CD4-positive, alpha-beta memory T cell (primary cell): ENCODE measurements at regions not wholly inside any gene's neighbourhood (a gene's known extent, or its start where the extent isn't known, plus 50 kb on each side); places are given as distances from the start of the nearest gene placed in this dataset.

ENCODE experiments used
- CTCF ChIA-PET: fragments of 350-600 bp; sonication (Branson Sonifier 250); formaldehyde crosslinking; loops from one replicate; lab custom pipeline; 2021; ENCODE audit warnings: inconsistent platforms; ENCODE audit not compliant: partially characterized antibody; lab: Charles Lee
- POLR2A ChIA-PET: fragments of 350-600 bp; sonication (Branson Sonifier 250); formaldehyde crosslinking; loops from one replicate; lab custom pipeline; 2021; ENCODE audit not compliant: partially characterized antibody; lab: Charles Lee
- DNase-seq, 5 donors: peaks; one replicate each; pipeline versions ENCODE4 v3.0.0 to v3.0.0-alpha.2; 2020 to 2022; ENCODE audit warnings: mixed read lengths in 1 of 5
- H3K27ac ChIP-seq: one replicate; pipeline ENCODE4 v1.7.0; 2013; ENCODE audit warnings: low read depth, low read length
- H3K27me3 ChIP-seq: 2 replicates; pipeline ENCODE4 v1.7.0; 2013; ENCODE audit warnings: mild to moderate bottlenecking, low read length, moderate library complexity; ENCODE audit not compliant: insufficient read depth
- H3K36me3 ChIP-seq: 2 replicates; pipeline ENCODE4 v1.7.0; 2013; ENCODE audit warnings: mild to moderate bottlenecking, low read length, moderate library complexity; ENCODE audit not compliant: insufficient read depth
- H3K4me1 ChIP-seq: 2 replicates; pipeline ENCODE4 v1.7.0; 2013; ENCODE audit warnings: mild to moderate bottlenecking, low read length, moderate library complexity; ENCODE audit not compliant: insufficient read depth
- H3K4me3 ChIP-seq, 2 donors: one replicate each; pipeline ENCODE4 v1.7.0; 2013; ENCODE audit warnings: low read length in 2 of 2, mild to moderate bottlenecking in 1 of 2
- H3K9me3 ChIP-seq, 2 donors: one replicate each; pipeline ENCODE4 v1.7.0; 2013; ENCODE audit warnings: low read length in 2 of 2, control low read depth in 1 of 2; ENCODE audit not compliant: control insufficient read depth in 1 of 2
- H3K27ac Mint-ChIP-seq, 7 donors: one replicate each; pipeline ENCODE4 v1.8.0; 2020 to 2021; ENCODE audit warnings: mixed read lengths in 7 of 7, mild to moderate bottlenecking in 6 of 7, inconsistent platforms in 3 of 7, moderate library complexity in 3 of 7
- H3K27me3 Mint-ChIP-seq, 2 donors: one replicate each; pipeline ENCODE4 v1.8.0; 2020 to 2021; ENCODE audit warnings: mixed read lengths in 2 of 2
- H3K36me3 Mint-ChIP-seq, 2 donors: one replicate each; pipeline ENCODE4 v1.8.0; 2020 to 2021; ENCODE audit warnings: mixed read lengths in 2 of 2, inconsistent platforms in 1 of 2, mild to moderate bottlenecking in 1 of 2
- H3K4me1 Mint-ChIP-seq, 4 donors: one replicate each; pipeline ENCODE4 v1.8.0; 2020 to 2021; ENCODE audit warnings: mixed read lengths in 4 of 4, mild to moderate bottlenecking in 1 of 4
- H3K4me3 Mint-ChIP-seq, 8 donors: one replicate each; pipeline ENCODE4 v1.8.0; 2020 to 2021; ENCODE audit warnings: mixed read lengths in 8 of 8, mild to moderate bottlenecking in 7 of 8, moderate library complexity in 6 of 8, inconsistent platforms in 3 of 8
- H3K9me3 Mint-ChIP-seq, 8 donors: one replicate each; pipeline ENCODE4 v1.8.0; 2020 to 2021; ENCODE audit warnings: mixed read lengths in 8 of 8, mild to moderate bottlenecking in 5 of 8, inconsistent platforms in 3 of 8, moderate library complexity in 1 of 8
- intact Hi-C: fragments of 100-400 bp; cut with micrococcal nuclease; formaldehyde crosslinking; loops from one replicate; pipeline ENCODE4 v1.15.1; 2023

- Mint-ChIP-seq H3K4me1 (no peaks in the 10 kb centered on the region), H3K4me3 (no peak overlapping the region), H3K36me3 (no peaks in the 10 kb centered on the region), H3K9me3 (peaks cover 0 to 2% (median under 1%) of the 10 kb centered on the region in 8 donors), H3K27me3 (peaks cover 14 to 18% of the 10 kb centered on the region in 2 donors), H3K27ac (no peak overlapping the region)
- H3K9me3 ChIP-seq: no peaks in the 10 kb centered on the region
- DNase-seq: no peak
- H3K4me3 ChIP-seq: no peak overlapping the region
- H3K27ac ChIP-seq: no peak overlapping the region
- ChIA-PET POLR2A (no interaction called here), CTCF (no interaction called here)
- intact Hi-C loops: no loop called here
- H3K36me3 ChIP-seq: no peaks in the 10 kb centered on the region
- no peaks in the 10 kb centered on the region for H3K4me1 ChIP-seq
- no peaks in the 10 kb centered on the region for H3K27me3 ChIP-seq
Measured at GRCh38 chr5:10904862-10905432, 143.9 kb upstream of the DAP start.

GRCh38 chr5:10903786-10904560 lies 142.9 kb upstream of the DAP start:
- intact Hi-C loops: no loop called here
- H3K27ac Mint-ChIP-seq: no peak overlapping the region
- H3K36me3 Mint-ChIP-seq: no peaks in the 10 kb centered on the region
- H3K4me3 ChIP-seq: no peak overlapping the region
- peaks cover 0 to 2% (median under 1%) of the 10 kb centered on the region in 8 donors for H3K9me3 Mint-ChIP-seq
- no peak overlapping the region for H3K4me3 Mint-ChIP-seq
- no peak overlapping the region for H3K27ac ChIP-seq
- DNase-seq: no peak
- ChIA-PET POLR2A (no interaction called here), CTCF (no interaction called here)
- H3K27me3 ChIP-seq: no peaks in the 10 kb centered on the region
- H3K9me3 ChIP-seq: no peaks in the 10 kb centered on the region
- H3K27me3 Mint-ChIP-seq: peaks cover 14 to 18% of the 10 kb centered on the region in 2 donors
- H3K4me1 ChIP-seq: no peaks in the 10 kb centered on the region
- H3K4me1 Mint-ChIP-seq: no peaks in the 10 kb centered on the region
- H3K36me3 ChIP-seq: no peaks in the 10 kb centered on the region

- Mint-ChIP-seq H3K9me3 (peaks cover 0 to 4% (median 0%) of the 10 kb centered on the region in 8 donors), H3K4me3 (no peak overlapping the region), H3K36me3 (no peaks in the 10 kb centered on the region), H3K27ac (no peak overlapping the region), H3K27me3 (peaks cover 12 to 21% of the 10 kb centered on the region in 2 donors), H3K4me1 (no peaks in the 10 kb centered on the region)
- POLR2A ChIA-PET: no interaction called here
- H3K9me3 ChIP-seq: no peaks in the 10 kb centered on the region
- no peak overlapping the region for H3K27ac ChIP-seq
- CTCF ChIA-PET: no interaction called here
- no peak overlapping the region for H3K4me3 ChIP-seq
- H3K36me3 ChIP-seq: no peaks in the 10 kb centered on the region
- H3K27me3 ChIP-seq: no peaks in the 10 kb centered on the region
- intact Hi-C loops: no loop called here
- no peak for DNase-seq
- H3K4me1 ChIP-seq: no peaks in the 10 kb centered on the region
Measured at GRCh38 chr5:10902145-10902544, 141.1 kb upstream of the DAP start.

- Histone ChIP-seq H3K4me1 (no peaks in the 10 kb centered on the region), H3K9me3 (no peaks in the 10 kb centered on the region), H3K27me3 (no peaks in the 10 kb centered on the region), H3K4me3 (no peak overlapping the region), H3K27ac (no peak overlapping the region), H3K36me3 (no peaks in the 10 kb centered on the region)
- Mint-ChIP-seq H3K27ac (no peak overlapping the region), H3K36me3 (no peaks in the 10 kb centered on the region), H3K27me3 (peaks cover 7 to 8% of the 10 kb centered on the region in 2 donors), H3K4me1 (no peaks in the 10 kb centered on the region), H3K4me3 (no peak overlapping the region), H3K9me3 (peaks cover 0 to 2% (median 0%) of the 10 kb centered on the region in 8 donors)
- ChIA-PET CTCF (no interaction called here), POLR2A (no interaction called here)
- intact Hi-C loops: no loop called here
- DNase-seq: no peak
Measured at GRCh38 chr5:10898514-10898913, 137.5 kb upstream of the DAP start.

- H3K4me1 ChIP-seq: no peaks in the 10 kb centered on the region
- no peaks in the 10 kb centered on the region for H3K27me3 ChIP-seq
- H3K27ac ChIP-seq: no peak overlapping the region
- no peaks in the 10 kb centered on the region for H3K4me1 Mint-ChIP-seq
- no peaks in the 10 kb centered on the region for H3K36me3 ChIP-seq
- H3K4me3 ChIP-seq: no peak overlapping the region
- intact Hi-C loops: no loop called here
- peaks cover 0 to 7% of the 10 kb centered on the region in 2 donors for H3K27me3 Mint-ChIP-seq
- DNase-seq: no peak
- ChIA-PET CTCF (no interaction called here), POLR2A (no interaction called here)
- no peaks in the 10 kb centered on the region for H3K36me3 Mint-ChIP-seq
- H3K9me3 Mint-ChIP-seq: peaks cover 0 to 6% (median 1%) of the 10 kb centered on the region in 8 donors
- no peak overlapping the region for H3K27ac Mint-ChIP-seq
- no peak overlapping the region for H3K4me3 Mint-ChIP-seq
- H3K9me3 ChIP-seq: peaks cover 0 to 3% of the 10 kb centered on the region in 2 donors
Measured at GRCh38 chr5:10896016-10896415, 135.0 kb upstream of the DAP start.

GRCh38 chr5:10894445-10895054 lies 133.5 kb upstream of the DAP start:
- Histone ChIP-seq H3K9me3 (peaks cover 0 to 3% of the 10 kb centered on the region in 2 donors), H3K4me3 (no peak overlapping the region), H3K27me3 (no peaks in the 10 kb centered on the region), H3K27ac (no peak overlapping the region), H3K4me1 (no peaks in the 10 kb centered on the region), H3K36me3 (no peaks in the 10 kb centered on the region)
- H3K4me1 Mint-ChIP-seq: no peaks in the 10 kb centered on the region
- intact Hi-C loops: no loop called here
- no peak for DNase-seq
- CTCF ChIA-PET: no interaction called here
- peaks cover 0 to 3% of the 10 kb centered on the region in 2 donors for H3K27me3 Mint-ChIP-seq
- H3K27ac Mint-ChIP-seq: no peak overlapping the region
- no peaks in the 10 kb centered on the region for H3K36me3 Mint-ChIP-seq
- POLR2A ChIA-PET: no interaction called here
- no peak overlapping the region for H3K4me3 Mint-ChIP-seq
- H3K9me3 Mint-ChIP-seq: peaks cover 0 to 9% (median 1%) of the 10 kb centered on the region in 8 donors

GRCh38 chr5:10892911-10893215 lies 131.8 kb upstream of the DAP start:
- Mint-ChIP-seq H3K36me3 (no peaks in the 10 kb centered on the region), H3K4me3 (no peak overlapping the region), H3K9me3 (peaks cover 0 to 9% (median 1%) of the 10 kb centered on the region in 8 donors), H3K27me3 (no peaks in the 10 kb centered on the region), H3K4me1 (no peaks in the 10 kb centered on the region), H3K27ac (no peak overlapping the region)
- H3K4me1 ChIP-seq: no peaks in the 10 kb centered on the region
- DNase-seq: no peak
- H3K27ac ChIP-seq: no peak overlapping the region
- intact Hi-C loops: no loop called here
- H3K27me3 ChIP-seq: no peaks in the 10 kb centered on the region
- ChIA-PET CTCF (no interaction called here), POLR2A (no interaction called here)
- peaks cover 0 to 3% of the 10 kb centered on the region in 2 donors for H3K9me3 ChIP-seq
- H3K4me3 ChIP-seq: no peak overlapping the region
- no peaks in the 10 kb centered on the region for H3K36me3 ChIP-seq
